K562 (cell line): ENCODE measurements at regions not wholly inside any gene's neighbourhood (a gene's known extent, or its start where the extent isn't known, plus 50 kb on each side); places are given as distances from the start of the nearest gene placed in this dataset.
"Not testable (repeated sequence)": the region's sequence is repeated elsewhere in the genome, so short reads cannot be mapped to it uniquely, and the experiment has no call there.

Experiments used
- CHD2 ChIP-seq: IDR thresholded peaks from 2 replicates; pipeline ENCODE4 v1.6.1; 2011; ENCODE audit warnings: low read depth, low read length
- DPF2 ChIP-seq: fragments of 450-650 bp; IDR thresholded peaks from 2 replicates; pipeline ENCODE4 v1.6.1; 2016
- EP300 ChIP-seq: IDR thresholded peaks from 2 replicates; pipeline ENCODE4 v1.6.1; 2012; ENCODE audit warnings: low read length, improper control_type of control experiment
- ESRRA ChIP-seq: fragments of 450-650 bp; IDR thresholded peaks from 2 replicates; pipeline ENCODE4 v1.6.1; 2014; ENCODE audit warnings: low read depth, mild to moderate bottlenecking, moderate library complexity, borderline replicate concordance
- FUS ChIP-seq: fragments of 200-400 bp; formaldehyde crosslinking; optimal IDR thresholded peaks from 2 replicates; pipeline ENCODE3; 2017; ENCODE audit warnings: low read depth, low read length
- MED1 ChIP-seq: sonication (generic); formaldehyde crosslinking; IDR thresholded peaks from 2 replicates; pipeline ENCODE4 v1.8.1; 2023; ENCODE audit warnings: missing genetic modification reagents, borderline replicate concordance
- MXI1 ChIP-seq: IDR thresholded peaks from 2 replicates; pipeline ENCODE4 v1.6.1; 2011; ENCODE audit warnings: low read depth, mild to moderate bottlenecking, improper control_type of control experiment, low read length
- POLR2AphosphoS2 ChIP-seq: IDR thresholded peaks from 2 replicates; pipeline ENCODE4 v1.6.1; 2012; ENCODE audit warnings: low read length, improper control_type of control experiment
- RAD51 ChIP-seq: fragments of 450-650 bp; IDR thresholded peaks from 2 replicates; pipeline ENCODE4 v1.7.1; 2016; ENCODE audit warnings: low read depth, mild to moderate bottlenecking, borderline replicate concordance
- ZNF133 ChIP-seq: fragments of 250-450 bp; sonication (Bioruptor Pico); IDR thresholded peaks from 2 replicates; pipeline ENCODE4 v1.4.0; 2020; ENCODE audit warnings: mild to moderate bottlenecking
- TF ChIP-seq, protein P1 (sequence below), 2 experiments: IDR thresholded peaks; 2 replicates each; pipeline ENCODE4 v1.6.1; 2012; ENCODE audit warnings: improper control_type of control experiment in 2 of 2, low read depth in 2 of 2, low read length in 2 of 2, borderline replicate concordance in 1 of 2
- TF ChIP-seq, protein P2 (sequence below): sonication (generic); formaldehyde crosslinking; IDR thresholded peaks from 2 replicates; pipeline ENCODE4 v1.8.0; 2022; ENCODE audit warnings: mild to moderate bottlenecking, low read depth, missing genetic modification reagents
- TF ChIP-seq, protein P3 (sequence below): IDR thresholded peaks from 3 replicates; pipeline ENCODE4 v1.6.1; 2011; ENCODE audit warnings: borderline replicate concordance, mild to moderate bottlenecking; ENCODE audit not compliant: insufficient read length, insufficient read depth
- TF ChIP-seq, protein P4 (sequence below), 3 experiments: IDR thresholded peaks in 2 of 3; conservative IDR thresholded peaks in 1 of 3; 2 replicates each; pipeline ENCODE4 v1.5.1; 2011 to 2012; ENCODE audit warnings: low read length in 3 of 3, mild to moderate bottlenecking in 3 of 3, control low read depth in 2 of 3, improper control_type of control experiment in 1 of 3, inconsistent platforms in 1 of 3, low read depth in 1 of 3, mixed read lengths in 1 of 3, moderate library complexity in 1 of 3; ENCODE audit not compliant: insufficient read depth in 2 of 3

DNA sequence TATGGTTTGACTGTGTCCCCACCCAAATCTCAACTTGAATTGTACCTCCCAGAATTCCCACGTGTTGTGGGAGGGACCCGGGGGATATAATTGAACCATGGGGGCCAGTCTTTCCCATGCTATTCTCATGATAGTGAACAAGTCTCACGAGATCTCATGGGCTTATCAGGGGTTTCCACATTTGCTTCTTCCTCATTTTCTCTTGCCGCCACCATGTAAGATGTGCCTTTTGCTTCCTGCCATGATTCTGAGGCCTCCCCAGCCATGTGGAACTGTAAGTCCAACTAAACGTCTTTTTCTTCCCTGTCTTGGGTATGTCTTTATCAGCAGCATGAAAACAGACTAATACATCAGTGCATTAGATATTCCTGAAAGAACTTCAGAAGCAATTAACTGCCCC, 177.7 kb upstream of the PRSS58 start:
- not testable (repeated sequence) for TF ChIP-seq RAD51; MED1 (CRISPR knock-in tag); CHD2; POLR2AphosphoS2; MXI1; ESRRA; FUS; EP300; ZNF133 (CRISPR knock-in tag); DPF2
- TF ChIP-seq, protein P1, sequence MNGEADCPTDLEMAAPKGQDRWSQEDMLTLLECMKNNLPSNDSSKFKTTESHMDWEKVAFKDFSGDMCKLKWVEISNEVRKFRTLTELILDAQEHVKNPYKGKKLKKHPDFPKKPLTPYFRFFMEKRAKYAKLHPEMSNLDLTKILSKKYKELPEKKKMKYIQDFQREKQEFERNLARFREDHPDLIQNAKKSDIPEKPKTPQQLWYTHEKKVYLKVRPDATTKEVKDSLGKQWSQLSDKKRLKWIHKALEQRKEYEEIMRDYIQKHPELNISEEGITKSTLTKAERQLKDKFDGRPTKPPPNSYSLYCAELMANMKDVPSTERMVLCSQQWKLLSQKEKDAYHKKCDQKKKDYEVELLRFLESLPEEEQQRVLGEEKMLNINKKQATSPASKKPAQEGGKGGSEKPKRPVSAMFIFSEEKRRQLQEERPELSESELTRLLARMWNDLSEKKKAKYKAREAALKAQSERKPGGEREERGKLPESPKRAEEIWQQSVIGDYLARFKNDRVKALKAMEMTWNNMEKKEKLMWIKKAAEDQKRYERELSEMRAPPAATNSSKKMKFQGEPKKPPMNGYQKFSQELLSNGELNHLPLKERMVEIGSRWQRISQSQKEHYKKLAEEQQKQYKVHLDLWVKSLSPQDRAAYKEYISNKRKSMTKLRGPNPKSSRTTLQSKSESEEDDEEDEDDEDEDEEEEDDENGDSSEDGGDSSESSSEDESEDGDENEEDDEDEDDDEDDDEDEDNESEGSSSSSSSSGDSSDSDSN (IDR thresholded peaks at IDR 0.05; ENCODE audit: borderline replicate concordance in 1 of 2, low read depth in 2 of 2, low read length in 2 of 2): not testable (repeated sequence)
- TF ChIP-seq, protein P2, sequence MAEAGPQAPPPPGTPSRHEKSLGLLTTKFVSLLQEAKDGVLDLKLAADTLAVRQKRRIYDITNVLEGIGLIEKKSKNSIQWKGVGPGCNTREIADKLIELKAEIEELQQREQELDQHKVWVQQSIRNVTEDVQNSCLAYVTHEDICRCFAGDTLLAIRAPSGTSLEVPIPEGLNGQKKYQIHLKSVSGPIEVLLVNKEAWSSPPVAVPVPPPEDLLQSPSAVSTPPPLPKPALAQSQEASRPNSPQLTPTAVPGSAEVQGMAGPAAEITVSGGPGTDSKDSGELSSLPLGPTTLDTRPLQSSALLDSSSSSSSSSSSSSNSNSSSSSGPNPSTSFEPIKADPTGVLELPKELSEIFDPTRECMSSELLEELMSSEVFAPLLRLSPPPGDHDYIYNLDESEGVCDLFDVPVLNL (CRISPR knock-in tag): not testable (repeated sequence)
- TF ChIP-seq, protein P3, sequence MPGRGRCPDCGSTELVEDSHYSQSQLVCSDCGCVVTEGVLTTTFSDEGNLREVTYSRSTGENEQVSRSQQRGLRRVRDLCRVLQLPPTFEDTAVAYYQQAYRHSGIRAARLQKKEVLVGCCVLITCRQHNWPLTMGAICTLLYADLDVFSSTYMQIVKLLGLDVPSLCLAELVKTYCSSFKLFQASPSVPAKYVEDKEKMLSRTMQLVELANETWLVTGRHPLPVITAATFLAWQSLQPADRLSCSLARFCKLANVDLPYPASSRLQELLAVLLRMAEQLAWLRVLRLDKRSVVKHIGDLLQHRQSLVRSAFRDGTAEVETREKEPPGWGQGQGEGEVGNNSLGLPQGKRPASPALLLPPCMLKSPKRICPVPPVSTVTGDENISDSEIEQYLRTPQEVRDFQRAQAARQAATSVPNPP: not testable (repeated sequence)
- TF ChIP-seq, protein P4, sequence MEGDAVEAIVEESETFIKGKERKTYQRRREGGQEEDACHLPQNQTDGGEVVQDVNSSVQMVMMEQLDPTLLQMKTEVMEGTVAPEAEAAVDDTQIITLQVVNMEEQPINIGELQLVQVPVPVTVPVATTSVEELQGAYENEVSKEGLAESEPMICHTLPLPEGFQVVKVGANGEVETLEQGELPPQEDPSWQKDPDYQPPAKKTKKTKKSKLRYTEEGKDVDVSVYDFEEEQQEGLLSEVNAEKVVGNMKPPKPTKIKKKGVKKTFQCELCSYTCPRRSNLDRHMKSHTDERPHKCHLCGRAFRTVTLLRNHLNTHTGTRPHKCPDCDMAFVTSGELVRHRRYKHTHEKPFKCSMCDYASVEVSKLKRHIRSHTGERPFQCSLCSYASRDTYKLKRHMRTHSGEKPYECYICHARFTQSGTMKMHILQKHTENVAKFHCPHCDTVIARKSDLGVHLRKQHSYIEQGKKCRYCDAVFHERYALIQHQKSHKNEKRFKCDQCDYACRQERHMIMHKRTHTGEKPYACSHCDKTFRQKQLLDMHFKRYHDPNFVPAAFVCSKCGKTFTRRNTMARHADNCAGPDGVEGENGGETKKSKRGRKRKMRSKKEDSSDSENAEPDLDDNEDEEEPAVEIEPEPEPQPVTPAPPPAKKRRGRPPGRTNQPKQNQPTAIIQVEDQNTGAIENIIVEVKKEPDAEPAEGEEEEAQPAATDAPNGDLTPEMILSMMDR (IDR thresholded peaks at IDR 0.05 in 2 of 3, conservative IDR thresholded peaks at IDR 0.05 in 1 of 3; ENCODE audit: insufficient read depth in 2 of 3, low read depth in 1 of 3, low read length in 3 of 3): not testable (repeated sequence)
